ENCODE measurements at regions not wholly inside any gene's neighbourhood (a gene's known extent, or its start where the extent isn't known, plus 50 kb on each side); places are given as distances from the start of the nearest gene placed in this dataset.

DNA sequence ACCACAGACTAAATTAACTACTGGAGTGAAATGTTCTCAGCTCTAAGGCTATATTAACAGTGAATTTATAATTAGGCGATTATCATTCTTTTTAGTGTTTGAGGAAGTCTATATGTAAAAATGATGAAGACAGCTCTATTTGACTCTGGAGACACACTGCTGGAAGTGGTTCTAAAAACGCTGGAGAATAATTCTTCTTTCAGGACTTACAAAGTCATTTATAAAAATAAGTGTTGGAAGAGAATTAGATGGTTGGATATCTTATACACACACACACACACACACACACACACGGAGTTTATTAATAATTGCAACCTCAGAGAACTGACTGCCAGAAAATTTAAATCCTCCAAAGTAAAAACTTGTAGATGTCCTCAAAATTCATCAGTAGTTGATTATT is 1171.3 kb downstream of the EFNB2 start:
- TF ChIP-seq, protein P1, sequence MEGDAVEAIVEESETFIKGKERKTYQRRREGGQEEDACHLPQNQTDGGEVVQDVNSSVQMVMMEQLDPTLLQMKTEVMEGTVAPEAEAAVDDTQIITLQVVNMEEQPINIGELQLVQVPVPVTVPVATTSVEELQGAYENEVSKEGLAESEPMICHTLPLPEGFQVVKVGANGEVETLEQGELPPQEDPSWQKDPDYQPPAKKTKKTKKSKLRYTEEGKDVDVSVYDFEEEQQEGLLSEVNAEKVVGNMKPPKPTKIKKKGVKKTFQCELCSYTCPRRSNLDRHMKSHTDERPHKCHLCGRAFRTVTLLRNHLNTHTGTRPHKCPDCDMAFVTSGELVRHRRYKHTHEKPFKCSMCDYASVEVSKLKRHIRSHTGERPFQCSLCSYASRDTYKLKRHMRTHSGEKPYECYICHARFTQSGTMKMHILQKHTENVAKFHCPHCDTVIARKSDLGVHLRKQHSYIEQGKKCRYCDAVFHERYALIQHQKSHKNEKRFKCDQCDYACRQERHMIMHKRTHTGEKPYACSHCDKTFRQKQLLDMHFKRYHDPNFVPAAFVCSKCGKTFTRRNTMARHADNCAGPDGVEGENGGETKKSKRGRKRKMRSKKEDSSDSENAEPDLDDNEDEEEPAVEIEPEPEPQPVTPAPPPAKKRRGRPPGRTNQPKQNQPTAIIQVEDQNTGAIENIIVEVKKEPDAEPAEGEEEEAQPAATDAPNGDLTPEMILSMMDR (IDR thresholded peaks at IDR 0.05; ENCODE audit: low read depth, low read length): no peak
- TF ChIP-seq, protein P2, sequence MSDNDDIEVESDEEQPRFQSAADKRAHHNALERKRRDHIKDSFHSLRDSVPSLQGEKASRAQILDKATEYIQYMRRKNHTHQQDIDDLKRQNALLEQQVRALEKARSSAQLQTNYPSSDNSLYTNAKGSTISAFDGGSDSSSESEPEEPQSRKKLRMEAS (IDR thresholded peaks at IDR 0.05; ENCODE audit: low read depth, low read length): no peak

Data from NB4 (cell line).